ENCODE measurements at regions not wholly inside any gene's neighbourhood (a gene's known extent, or its start where the extent isn't known, plus 50 kb on each side); places are given as distances from the start of the nearest gene placed in this dataset.

DNA sequence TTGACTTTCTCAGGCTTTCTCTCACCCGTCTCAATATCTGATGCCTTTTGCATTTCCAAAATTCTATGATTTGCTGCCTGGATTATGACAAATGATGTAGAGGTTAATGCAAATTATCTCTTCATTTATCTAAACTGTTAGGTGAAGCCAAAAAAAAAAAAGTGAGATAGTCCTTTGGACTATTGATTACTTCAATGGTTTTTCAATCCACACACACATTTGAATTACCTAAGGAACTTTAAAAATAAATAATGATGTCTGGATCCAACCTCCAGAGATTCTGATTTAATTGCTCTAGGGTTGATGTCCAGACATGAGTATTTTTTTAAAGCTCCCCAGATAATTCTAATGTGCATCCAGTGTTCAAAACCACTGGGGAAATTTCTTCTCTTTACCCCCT is 379.4 kb downstream of the SPATA31D1 start:
- H4K20me1 ChIP-seq (ENCODE audit: control insufficient read depth, insufficient read depth, low read length, poor library complexity, severe bottlenecking) = no peaks in the 10 kb centered on the region
- H3K9me3 ChIP-seq (ENCODE audit: control extremely low read depth in 1 of 3, control insufficient read depth in 2 of 3, insufficient read depth in 1 of 3, low read length in 2 of 3) = no peaks in the 10 kb centered on the region
- H3K4me1 ChIP-seq (ENCODE audit: control insufficient read depth in 2 of 2, insufficient read depth in 2 of 2, low read length in 2 of 2) = no peaks in the 10 kb centered on the region
- ChIA-PET CTCF (no interaction called here), POLR2A (no interaction called here)
- no peaks in the 10 kb centered on the region for H3K4me1 Mint-ChIP-seq
- H3K4me2 ChIP-seq (replicated peaks; ENCODE audit: low read depth, low read length, poor library complexity, severe bottlenecking) = no peak overlapping the region
- DNase-seq (no peak), ATAC-seq (ENCODE audit: low read depth) (no peak)
- no peak overlapping the region for H3K4me3 ChIP-seq (ENCODE audit: control extremely low read depth in 1 of 5, extremely low read depth in 1 of 5, insufficient read depth in 1 of 5, low read depth in 2 of 5, low read length in 4 of 5)
- no peak overlapping the region for H2AFZ ChIP-seq (ENCODE audit: insufficient read depth, low read depth, low read length, poor library complexity, severe bottlenecking)
- no peaks in the 10 kb centered on the region for H3K27me3 ChIP-seq (replicated peaks in 1 of 4; ENCODE audit: control extremely low read depth in 1 of 4, control insufficient read depth in 3 of 4, insufficient read depth in 4 of 4, low read length in 3 of 4)
- TF ChIP-seq, protein P1, sequence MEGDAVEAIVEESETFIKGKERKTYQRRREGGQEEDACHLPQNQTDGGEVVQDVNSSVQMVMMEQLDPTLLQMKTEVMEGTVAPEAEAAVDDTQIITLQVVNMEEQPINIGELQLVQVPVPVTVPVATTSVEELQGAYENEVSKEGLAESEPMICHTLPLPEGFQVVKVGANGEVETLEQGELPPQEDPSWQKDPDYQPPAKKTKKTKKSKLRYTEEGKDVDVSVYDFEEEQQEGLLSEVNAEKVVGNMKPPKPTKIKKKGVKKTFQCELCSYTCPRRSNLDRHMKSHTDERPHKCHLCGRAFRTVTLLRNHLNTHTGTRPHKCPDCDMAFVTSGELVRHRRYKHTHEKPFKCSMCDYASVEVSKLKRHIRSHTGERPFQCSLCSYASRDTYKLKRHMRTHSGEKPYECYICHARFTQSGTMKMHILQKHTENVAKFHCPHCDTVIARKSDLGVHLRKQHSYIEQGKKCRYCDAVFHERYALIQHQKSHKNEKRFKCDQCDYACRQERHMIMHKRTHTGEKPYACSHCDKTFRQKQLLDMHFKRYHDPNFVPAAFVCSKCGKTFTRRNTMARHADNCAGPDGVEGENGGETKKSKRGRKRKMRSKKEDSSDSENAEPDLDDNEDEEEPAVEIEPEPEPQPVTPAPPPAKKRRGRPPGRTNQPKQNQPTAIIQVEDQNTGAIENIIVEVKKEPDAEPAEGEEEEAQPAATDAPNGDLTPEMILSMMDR (IDR thresholded peaks at IDR 0.05) = no peak
- no peak for TF ChIP-seq EZH2 (IDR thresholded peaks at IDR 0.05; ENCODE audit: borderline replicate concordance, insufficient read depth, low read depth, low read length, poor library complexity, severe bottlenecking)
- intact Hi-C loops (cut with micrococcal nuclease) = no loop called here
- no peak overlapping the region for H3K4me3 Mint-ChIP-seq
- peaks cover 7% of the 10 kb centered on the region for H3K27me3 Mint-ChIP-seq
- H3K27ac ChIP-seq (ENCODE audit: low read length in 2 of 2) = no peak overlapping the region
- no peak overlapping the region for H3K27ac Mint-ChIP-seq
- H3K9ac ChIP-seq (ENCODE audit: low read length) = no peak overlapping the region
- H3K36me3 ChIP-seq (replicated peaks in 1 of 2; ENCODE audit: control extremely low read depth in 1 of 2, control insufficient read depth in 1 of 2, extremely low read depth in 1 of 2, insufficient read depth in 2 of 2, low read length in 1 of 2) = no peaks in the 10 kb centered on the region
- H3K79me2 ChIP-seq (ENCODE audit: control insufficient read depth, insufficient read depth, low read length) = no peaks in the 10 kb centered on the region
- WGBS (ENCODE audit: insufficient coverage) = no CpG with 5 or more reads among the region's 1 CpG
- H3K9me3 Mint-ChIP-seq (ENCODE audit: insufficient read depth) = no peaks in the 10 kb centered on the region

DNA sequence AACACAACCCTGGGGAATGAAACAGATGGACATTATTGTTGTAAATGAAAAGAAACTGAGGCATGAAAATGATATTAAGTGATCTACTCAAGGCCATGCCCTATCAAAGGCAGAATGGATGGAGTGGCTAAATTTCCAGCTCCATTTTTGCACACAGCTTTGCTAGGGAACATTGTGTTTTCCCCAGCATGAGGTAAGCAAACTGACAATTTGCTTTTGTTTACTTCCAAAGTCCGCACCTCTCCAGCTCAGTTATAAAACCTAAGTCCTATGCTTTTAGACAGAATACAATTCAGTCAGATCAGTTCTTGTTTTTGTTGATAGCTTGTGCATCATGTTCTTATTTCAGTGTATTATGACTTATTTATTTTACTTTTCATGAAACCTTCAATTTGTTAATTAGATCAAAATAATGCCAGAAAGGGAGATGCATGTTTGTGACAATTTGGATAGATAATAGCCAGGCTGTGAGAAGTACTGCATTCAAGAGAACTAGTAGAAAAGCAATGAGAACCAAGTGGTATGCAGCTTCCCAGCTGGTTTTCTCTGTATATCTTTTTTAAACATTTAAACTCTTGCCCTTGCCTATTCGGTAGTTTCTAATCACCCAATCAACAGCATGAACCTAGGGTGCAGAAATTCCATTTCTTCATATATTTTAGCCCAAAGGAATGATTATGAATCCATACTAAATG is 380.8 kb downstream of the SPATA31D1 start:
- intact Hi-C loops (cut with micrococcal nuclease) = no loop called here
- H3K4me1 ChIP-seq (ENCODE audit: control insufficient read depth in 2 of 2, insufficient read depth in 2 of 2, low read length in 2 of 2) = no peaks in the 10 kb centered on the region
- no peak overlapping the region for H3K9ac ChIP-seq (ENCODE audit: low read length)
- no peak overlapping the region for H3K4me3 ChIP-seq (ENCODE audit: control extremely low read depth in 1 of 5, extremely low read depth in 1 of 5, insufficient read depth in 1 of 5, low read depth in 2 of 5, low read length in 4 of 5)
- Mint-ChIP-seq H3K27ac (no peak overlapping the region), H3K4me3 (no peak overlapping the region), H3K9me3 (ENCODE audit: insufficient read depth) (no peaks in the 10 kb centered on the region), H3K4me1 (no peaks in the 10 kb centered on the region), H3K27me3 (peaks cover 7% of the 10 kb centered on the region)
- peaks cover 0 to 5% (median 0%) of the 10 kb centered on the region in 3 donors for H3K9me3 ChIP-seq (ENCODE audit: control extremely low read depth in 1 of 3, control insufficient read depth in 2 of 3, insufficient read depth in 1 of 3, low read length in 2 of 3)
- ChIA-PET POLR2A (no interaction called here), CTCF (no interaction called here)
- no peaks in the 10 kb centered on the region for H4K20me1 ChIP-seq (ENCODE audit: control insufficient read depth, insufficient read depth, low read length, poor library complexity, severe bottlenecking)
- ATAC-seq (ENCODE audit: low read depth) (no peak), DNase-seq (no peak)
- no peaks in the 10 kb centered on the region for H3K36me3 ChIP-seq (replicated peaks in 1 of 2; ENCODE audit: control extremely low read depth in 1 of 2, control insufficient read depth in 1 of 2, extremely low read depth in 1 of 2, insufficient read depth in 2 of 2, low read length in 1 of 2)
- 80% methylated on average over 1 of the region's 2 CpGs for WGBS (ENCODE audit: insufficient coverage)
- no peak for TF ChIP-seq EZH2 (IDR thresholded peaks at IDR 0.05; ENCODE audit: borderline replicate concordance, insufficient read depth, low read depth, low read length, poor library complexity, severe bottlenecking)
- TF ChIP-seq, protein P1 (IDR thresholded peaks at IDR 0.05) = no peak
- no peak overlapping the region for H2AFZ ChIP-seq (ENCODE audit: insufficient read depth, low read depth, low read length, poor library complexity, severe bottlenecking)
- H3K27me3 ChIP-seq (replicated peaks in 1 of 4; ENCODE audit: control extremely low read depth in 1 of 4, control insufficient read depth in 3 of 4, insufficient read depth in 4 of 4, low read length in 3 of 4) = no peaks in the 10 kb centered on the region
- H3K79me2 ChIP-seq (ENCODE audit: control insufficient read depth, insufficient read depth, low read length) = no peaks in the 10 kb centered on the region
- H3K4me2 ChIP-seq (replicated peaks; ENCODE audit: low read depth, low read length, poor library complexity, severe bottlenecking) = no peak overlapping the region
- no peak overlapping the region for H3K27ac ChIP-seq (ENCODE audit: low read length in 2 of 2)
